ENCODE measurements at regions not wholly inside any gene's neighbourhood (a gene's known extent, or its start where the extent isn't known, plus 50 kb on each side); places are given as distances from the start of the nearest gene placed in this dataset.

DNA sequence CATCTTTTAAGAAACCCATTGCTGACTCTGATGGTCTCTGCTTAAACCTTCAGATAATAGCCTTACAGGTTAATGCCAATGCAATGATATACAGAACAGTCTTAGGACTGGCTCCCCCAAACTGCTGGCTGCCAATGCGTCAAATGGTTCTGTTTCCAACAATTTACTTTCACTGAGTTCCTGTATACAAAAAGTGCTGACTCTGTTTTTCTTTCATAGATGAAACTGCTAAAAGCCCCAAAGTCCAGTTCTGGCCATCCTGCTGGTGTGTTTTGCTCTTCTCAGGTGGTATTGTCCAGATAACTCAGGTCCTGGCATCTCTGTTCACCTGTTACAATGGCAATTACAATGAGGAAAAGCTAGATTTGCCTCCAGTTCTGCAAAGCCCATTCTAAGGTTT lies 326.9 kb downstream of the GRIN2B start:
- Histone ChIP-seq H3K27me3 (no peaks in the 10 kb centered on the region), H3K9me3 (no peaks in the 10 kb centered on the region), H3K27ac (no peak overlapping the region), H3K4me3 (no peak overlapping the region), H3K36me3 (no peaks in the 10 kb centered on the region), H3K4me1 (no peaks in the 10 kb centered on the region)
- TF ChIP-seq, protein P1, sequence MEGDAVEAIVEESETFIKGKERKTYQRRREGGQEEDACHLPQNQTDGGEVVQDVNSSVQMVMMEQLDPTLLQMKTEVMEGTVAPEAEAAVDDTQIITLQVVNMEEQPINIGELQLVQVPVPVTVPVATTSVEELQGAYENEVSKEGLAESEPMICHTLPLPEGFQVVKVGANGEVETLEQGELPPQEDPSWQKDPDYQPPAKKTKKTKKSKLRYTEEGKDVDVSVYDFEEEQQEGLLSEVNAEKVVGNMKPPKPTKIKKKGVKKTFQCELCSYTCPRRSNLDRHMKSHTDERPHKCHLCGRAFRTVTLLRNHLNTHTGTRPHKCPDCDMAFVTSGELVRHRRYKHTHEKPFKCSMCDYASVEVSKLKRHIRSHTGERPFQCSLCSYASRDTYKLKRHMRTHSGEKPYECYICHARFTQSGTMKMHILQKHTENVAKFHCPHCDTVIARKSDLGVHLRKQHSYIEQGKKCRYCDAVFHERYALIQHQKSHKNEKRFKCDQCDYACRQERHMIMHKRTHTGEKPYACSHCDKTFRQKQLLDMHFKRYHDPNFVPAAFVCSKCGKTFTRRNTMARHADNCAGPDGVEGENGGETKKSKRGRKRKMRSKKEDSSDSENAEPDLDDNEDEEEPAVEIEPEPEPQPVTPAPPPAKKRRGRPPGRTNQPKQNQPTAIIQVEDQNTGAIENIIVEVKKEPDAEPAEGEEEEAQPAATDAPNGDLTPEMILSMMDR (IDR thresholded peaks at IDR 0.05) = no peak
- no peak for TF ChIP-seq EP300 (IDR thresholded peaks at IDR 0.05)
- TF ChIP-seq POLR2A (IDR thresholded peaks at IDR 0.05) = no peak
- TF ChIP-seq POLR2AphosphoS5 (IDR thresholded peaks at IDR 0.05) = no peak
- 81% methylated on average over 1 of the region's 1 CpG for WGBS
- DNase-seq (ENCODE audit: low spot score in 2 of 2) = no peak

DNA sequence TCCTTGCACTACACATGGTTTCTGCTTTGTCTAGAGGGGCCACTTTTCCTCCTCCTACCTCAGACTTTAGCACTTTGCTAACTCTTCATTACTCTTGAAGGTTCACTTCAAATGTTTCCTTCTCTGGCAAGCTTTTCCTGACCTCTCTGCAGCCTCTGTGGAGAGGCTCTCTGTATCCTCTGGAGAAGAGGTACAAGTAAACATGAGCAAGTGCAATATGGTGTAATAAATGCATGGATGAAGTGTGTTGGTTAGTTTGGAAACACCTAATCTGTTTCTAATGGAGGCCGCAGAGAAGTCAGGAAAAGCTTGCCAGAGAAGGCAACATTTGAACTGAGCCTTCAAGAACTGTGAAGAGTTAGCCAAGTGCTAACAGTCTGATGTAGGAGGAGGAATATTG lies 329.3 kb downstream of the GRIN2B start:
- TF ChIP-seq POLR2A (IDR thresholded peaks at IDR 0.05) (no peak), EP300 (IDR thresholded peaks at IDR 0.05) (no peak), POLR2AphosphoS5 (IDR thresholded peaks at IDR 0.05) (no peak)
- TF ChIP-seq, protein P1 (IDR thresholded peaks at IDR 0.05) = no peak
- no peak overlapping the region for H3K4me3 ChIP-seq
- 93% methylated on average over 1 of the region's 1 CpG for WGBS
- H3K36me3 ChIP-seq = no peaks in the 10 kb centered on the region
- no peak for DNase-seq (ENCODE audit: low spot score in 2 of 2)
- no peak overlapping the region for H3K27ac ChIP-seq
- no peaks in the 10 kb centered on the region for H3K27me3 ChIP-seq
- no peaks in the 10 kb centered on the region for H3K9me3 ChIP-seq
- no peaks in the 10 kb centered on the region for H3K4me1 ChIP-seq

GRCh38 chr12:13635709-13636108 lies 345.7 kb downstream of the GRIN2B start:
- no peak for TF ChIP-seq POLR2AphosphoS5 (IDR thresholded peaks at IDR 0.05)
- no peak for TF ChIP-seq POLR2A (IDR thresholded peaks at IDR 0.05)
- no peak for TF ChIP-seq EP300 (IDR thresholded peaks at IDR 0.05)
- TF ChIP-seq, protein P1 (IDR thresholded peaks at IDR 0.05) = no peak
- Histone ChIP-seq H3K4me3 (no peak overlapping the region), H3K27me3 (no peaks in the 10 kb centered on the region), H3K9me3 (no peaks in the 10 kb centered on the region), H3K4me1 (no peaks in the 10 kb centered on the region), H3K27ac (no peak overlapping the region), H3K36me3 (no peaks in the 10 kb centered on the region)
- WGBS = 72% methylated on average over 2 of the region's 2 CpGs
- no peak for DNase-seq (ENCODE audit: low spot score in 2 of 2)

DNA sequence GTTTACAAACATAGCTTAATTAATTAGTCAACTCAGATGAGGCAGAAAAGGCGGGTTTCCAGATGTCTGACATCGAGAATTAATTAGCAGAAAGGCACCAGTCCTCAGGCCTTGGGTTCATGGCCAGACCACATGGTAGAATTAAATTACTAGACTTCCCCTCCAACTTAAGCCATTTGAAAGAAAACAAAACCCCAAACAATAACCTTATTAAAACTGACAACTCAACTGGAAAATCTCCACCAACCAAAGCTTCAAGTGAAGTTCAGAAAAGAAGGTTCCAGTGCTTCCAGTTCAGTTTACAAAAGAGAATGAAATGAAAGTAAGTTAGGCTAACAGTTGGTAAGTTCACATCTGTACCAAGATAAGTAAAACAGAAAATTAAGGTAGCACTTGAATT lies 349.5 kb downstream of the GRIN2B start:
- Histone ChIP-seq H3K27me3 (no peaks in the 10 kb centered on the region), H3K9me3 (no peaks in the 10 kb centered on the region), H3K36me3 (no peaks in the 10 kb centered on the region), H3K4me3 (no peak overlapping the region), H3K27ac (no peak overlapping the region), H3K4me1 (no peaks in the 10 kb centered on the region)
- no peak for DNase-seq (ENCODE audit: low spot score in 2 of 2)
- WGBS = 71% methylated on average over 2 of the region's 2 CpGs
- TF ChIP-seq, protein P1 (IDR thresholded peaks at IDR 0.05) = no peak
- TF ChIP-seq POLR2A (IDR thresholded peaks at IDR 0.05) (no peak), EP300 (IDR thresholded peaks at IDR 0.05) (no peak), POLR2AphosphoS5 (IDR thresholded peaks at IDR 0.05) (no peak)

GRCh38 chr12:13630354-13630753 lies 351.0 kb downstream of the GRIN2B start:
- no peak overlapping the region for H3K27ac ChIP-seq
- WGBS = 79% methylated on average over 3 of the region's 3 CpGs
- H3K36me3 ChIP-seq = no peaks in the 10 kb centered on the region
- H3K4me1 ChIP-seq = no peaks in the 10 kb centered on the region
- no peak overlapping the region for H3K4me3 ChIP-seq
- H3K27me3 ChIP-seq = no peaks in the 10 kb centered on the region
- no peaks in the 10 kb centered on the region for H3K9me3 ChIP-seq
- no peak for TF ChIP-seq POLR2A (IDR thresholded peaks at IDR 0.05)
- DNase-seq (ENCODE audit: low spot score in 2 of 2) = no peak

DNA sequence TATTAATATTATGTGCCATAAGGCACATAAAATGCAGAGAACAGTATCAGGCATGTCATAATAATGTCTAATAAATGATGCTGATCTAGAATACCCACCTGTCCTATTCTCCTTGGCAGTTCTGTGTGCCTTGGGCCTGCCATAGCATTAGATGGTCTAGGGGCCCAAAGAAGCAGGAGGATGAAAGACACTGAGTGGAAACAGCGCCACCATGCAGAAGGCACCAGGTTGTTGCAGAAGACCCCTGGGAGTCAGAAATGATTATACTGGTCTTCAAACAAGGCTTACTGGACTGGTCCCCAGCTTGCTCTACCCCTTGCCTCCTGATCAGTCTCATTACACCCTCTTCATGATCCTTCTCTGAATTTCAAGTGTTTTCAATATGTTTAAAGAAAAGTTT lies 353.3 kb downstream of the GRIN2B start:
- TF ChIP-seq, protein P1 (IDR thresholded peaks at IDR 0.05) = no peak
- no peak for TF ChIP-seq POLR2AphosphoS5 (IDR thresholded peaks at IDR 0.05)
- no peak for TF ChIP-seq EP300 (IDR thresholded peaks at IDR 0.05)
- TF ChIP-seq POLR2A (IDR thresholded peaks at IDR 0.05) = no peak
- H3K36me3 ChIP-seq = no peaks in the 10 kb centered on the region
- no peak overlapping the region for H3K27ac ChIP-seq
- H3K4me3 ChIP-seq = no peak overlapping the region
- no peaks in the 10 kb centered on the region for H3K27me3 ChIP-seq
- H3K4me1 ChIP-seq = no peaks in the 10 kb centered on the region
- no peak for DNase-seq (ENCODE audit: low spot score in 2 of 2)
- 93% methylated on average over 1 of the region's 1 CpG for WGBS
- H3K9me3 ChIP-seq = no peaks in the 10 kb centered on the region
